ENCODE measurements at regions not wholly inside any gene's neighbourhood (a gene's known extent, or its start where the extent isn't known, plus 50 kb on each side); places are given as distances from the start of the nearest gene placed in this dataset.

DNA sequence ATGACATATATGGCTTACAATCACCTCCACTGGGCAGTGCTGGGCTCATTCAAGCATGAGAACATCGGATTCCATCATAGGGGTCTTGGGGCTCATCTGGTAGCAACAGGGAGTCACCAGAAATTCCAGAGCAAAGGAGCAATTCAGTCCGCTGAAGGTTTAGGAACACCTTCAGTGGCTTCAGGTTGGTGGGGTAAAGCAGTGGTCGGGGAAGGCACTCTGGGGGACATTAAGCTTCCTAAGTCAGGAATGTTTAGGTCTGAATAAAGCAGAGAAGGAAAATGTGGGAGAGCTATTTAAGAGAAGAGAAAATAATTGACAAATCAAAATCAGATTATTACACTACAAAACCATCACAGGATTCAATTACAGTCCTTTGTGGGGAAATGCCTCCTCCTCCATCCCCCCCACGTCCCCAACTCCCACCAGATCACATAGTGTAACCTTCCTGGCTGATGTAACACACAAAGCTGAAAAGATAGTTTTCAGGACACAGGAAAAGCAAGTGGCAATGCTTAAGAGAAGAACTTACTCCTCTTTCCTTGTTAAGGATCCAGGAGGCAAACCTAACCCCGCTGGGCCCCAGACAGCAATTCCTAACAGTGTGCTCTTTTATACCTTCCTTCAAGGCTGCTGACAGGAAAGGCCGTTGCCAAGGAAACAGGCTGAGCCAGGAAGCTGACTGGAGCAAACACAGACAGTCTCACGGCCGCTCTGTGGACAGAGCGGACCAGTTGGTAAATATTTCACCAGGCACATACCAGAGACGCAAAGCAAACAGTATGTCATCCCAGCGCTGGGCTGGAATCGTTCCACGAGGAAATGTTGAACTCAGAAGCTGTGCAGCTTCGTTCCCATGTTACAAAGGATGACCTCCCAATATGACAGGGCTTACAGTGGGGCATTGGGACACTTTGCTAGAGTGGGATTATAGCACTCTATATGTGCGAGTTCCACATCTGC lies 57.5 kb upstream of the LMCD1 start:
- peak; percentile 92 for DNase-seq (ENCODE audit: low read depth, low spot score)
- peak overlapping the region; percentile 70 for H3K27ac ChIP-seq

DNA sequence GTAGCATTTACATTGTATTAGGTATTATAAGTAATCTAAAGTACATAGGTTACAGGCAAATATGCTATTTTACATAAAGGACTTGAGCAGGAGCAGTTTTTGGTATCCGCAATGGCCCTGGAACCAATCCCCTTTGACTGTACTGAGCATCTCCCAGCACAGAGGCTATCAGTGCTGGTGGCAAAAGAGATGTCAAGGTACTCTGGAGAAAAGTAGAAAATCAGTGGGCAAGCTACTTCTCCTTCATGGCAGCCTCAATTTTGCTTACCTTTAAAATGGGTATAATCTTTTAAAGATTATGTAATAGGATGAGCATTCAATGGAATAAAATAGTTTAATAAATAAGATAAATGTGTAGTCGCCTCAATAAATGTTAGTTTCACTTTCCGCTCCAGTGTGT lies 56.7 kb upstream of the LMCD1 start:
- no peak for DNase-seq (ENCODE audit: low read depth, low spot score)
- H3K27ac ChIP-seq, result peak overlapping the region; percentile 70

GRCh38 chr3:8445861-8446260 lies 55.8 kb upstream of the LMCD1 start:
- H3K27ac ChIP-seq, result peak overlapping the region; percentile 70
- DNase-seq (ENCODE audit: low read depth, low spot score), result peak; percentile 39

GRCh38 chr3:8446845-8447244 lies 54.8 kb upstream of the LMCD1 start:
- no peak for DNase-seq (ENCODE audit: low read depth, low spot score)
- H3K27ac ChIP-seq, result no peak overlapping the region

DNA sequence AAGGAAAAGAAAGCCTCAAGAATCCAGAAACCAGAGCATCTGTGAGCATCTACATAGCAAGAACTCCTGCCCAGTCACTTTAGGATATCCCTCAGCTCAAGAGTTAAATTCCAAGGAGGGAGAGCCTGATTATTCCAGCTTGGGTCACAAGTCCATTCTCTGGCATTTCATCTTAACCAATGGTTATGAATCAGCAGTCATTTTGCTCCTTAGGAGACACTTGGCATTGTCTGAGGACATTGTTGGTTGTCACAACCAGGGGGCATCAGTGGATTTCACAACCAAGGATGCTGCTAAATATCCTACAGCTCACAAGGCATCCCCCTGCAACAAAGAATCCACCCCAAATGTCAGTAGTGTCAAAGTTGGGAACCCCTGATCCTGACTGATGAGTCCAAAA lies 51.0 kb upstream of the LMCD1 start:
- no peak for DNase-seq (ENCODE audit: low read depth, low spot score)
- no peak overlapping the region for H3K27ac ChIP-seq

DNA sequence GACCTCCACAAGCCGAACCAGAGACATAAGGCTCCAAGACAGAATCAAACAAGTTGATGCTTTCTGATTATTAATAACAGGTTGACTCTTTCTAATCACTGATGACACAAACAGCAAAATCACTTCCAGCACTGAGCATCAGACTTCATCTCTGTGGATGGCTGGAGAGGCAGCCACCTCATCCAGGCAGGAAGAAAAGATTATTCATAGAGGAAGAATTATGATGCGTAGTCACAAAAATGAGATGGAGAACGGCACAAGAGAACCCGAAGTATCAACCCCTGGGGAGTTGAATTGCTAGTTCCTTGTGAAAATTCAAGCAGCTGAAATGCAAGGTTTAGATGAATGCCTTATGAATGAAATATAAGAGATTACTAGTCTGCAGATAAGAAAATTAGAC lies 49.9 kb upstream of the LMCD1 start:
- DNase-seq (ENCODE audit: low read depth, low spot score), result no peak
- H3K27ac ChIP-seq, result no peak overlapping the region

All from epithelial cell of prostate (primary cell).